ENCODE measurements at regions not wholly inside any gene's neighbourhood (a gene's known extent, or its start where the extent isn't known, plus 50 kb on each side); places are given as distances from the start of the nearest gene placed in this dataset.
"Not testable (repeated sequence)": the region's sequence is repeated elsewhere in the genome, so short reads cannot be mapped to it uniquely, and the experiment has no call there.

GRCh38 chr5:52063186-52063585, 679.9 kb downstream of the ISL1 start:
- Histone ChIP-seq H3K4me3 (no peak overlapping the region), H3K36me3 (no peaks in the 10 kb centered on the region), H3K27me3 (no peaks in the 10 kb centered on the region), H3K27ac (no peak overlapping the region), H3K9me3 (no peaks in the 10 kb centered on the region), H3K4me1 (no peaks in the 10 kb centered on the region)
- no peak for DNase-seq
- TF ChIP-seq POLR2A (IDR thresholded peaks at IDR 0.05) (no peak), CTCF (IDR thresholded peaks at IDR 0.05) (no peak)

GRCh38 chr5:52065182-52065581, 681.9 kb downstream of the ISL1 start:
- H3K36me3 ChIP-seq, result no peaks in the 10 kb centered on the region
- H3K4me3 ChIP-seq, result no peak overlapping the region
- no peaks in the 10 kb centered on the region for H3K4me1 ChIP-seq
- TF ChIP-seq CTCF (IDR thresholded peaks at IDR 0.05), result no peak
- no peak for TF ChIP-seq POLR2A (IDR thresholded peaks at IDR 0.05)
- H3K27ac ChIP-seq, result no peak overlapping the region
- DNase-seq, result no peak
- H3K27me3 ChIP-seq, result no peaks in the 10 kb centered on the region
- H3K9me3 ChIP-seq, result no peaks in the 10 kb centered on the region

GRCh38 chr5:52069997-52070396, 686.7 kb downstream of the ISL1 start:
- Histone ChIP-seq H3K4me1 (no peaks in the 10 kb centered on the region), H3K27me3 (no peaks in the 10 kb centered on the region), H3K4me3 (no peak overlapping the region), H3K27ac (no peak overlapping the region), H3K36me3 (no peaks in the 10 kb centered on the region), H3K9me3 (no peaks in the 10 kb centered on the region)
- TF ChIP-seq POLR2A (IDR thresholded peaks at IDR 0.05) (no peak), CTCF (IDR thresholded peaks at IDR 0.05) (no peak)
- DNase-seq, result no peak

GRCh38 chr5:52073993-52074689, 690.9 kb downstream of the ISL1 start:
- Histone ChIP-seq H3K36me3 (no peaks in the 10 kb centered on the region), H3K27ac (no peak overlapping the region), H3K4me3 (no peak overlapping the region), H3K9me3 (no peaks in the 10 kb centered on the region), H3K27me3 (no peaks in the 10 kb centered on the region), H3K4me1 (no peaks in the 10 kb centered on the region)
- no peak for TF ChIP-seq CTCF (IDR thresholded peaks at IDR 0.05)
- no peak for TF ChIP-seq POLR2A (IDR thresholded peaks at IDR 0.05)
- DNase-seq, result no peak

GRCh38 chr5:52077941-52078815, 694.9 kb downstream of the ISL1 start:
- no peaks in the 10 kb centered on the region for H3K9me3 ChIP-seq
- no peak overlapping the region for H3K27ac ChIP-seq
- no peaks in the 10 kb centered on the region for H3K27me3 ChIP-seq
- TF ChIP-seq CTCF (IDR thresholded peaks at IDR 0.05) (no peak), POLR2A (IDR thresholded peaks at IDR 0.05) (no peak)
- H3K36me3 ChIP-seq, result no peaks in the 10 kb centered on the region
- H3K4me1 ChIP-seq, result no peaks in the 10 kb centered on the region
- H3K4me3 ChIP-seq, result no peak overlapping the region
- DNase-seq, result no peak

- not testable (repeated sequence) for H3K4me1 ChIP-seq, H3K9me3 ChIP-seq, DNase-seq, H3K36me3 ChIP-seq, H3K4me3 ChIP-seq, H3K27me3 ChIP-seq, H3K27ac ChIP-seq
These were observed 685.4 kb upstream of the ITGA1 start for GRCh38 chr5:52102311-52102710.
